PC-3 (cell line): ENCODE measurements at regions not wholly inside any gene's neighbourhood (a gene's known extent, or its start where the extent isn't known, plus 50 kb on each side); places are given as distances from the start of the nearest gene placed in this dataset.

Source experiments
- EZH2 ChIP-seq: fragments of 300-600 bp; sonication (generic); IDR thresholded peaks from one replicate; pipeline ENCODE4 v1.6.1; 2017; ENCODE audit warnings: antibody characterized with exemption, mild to moderate bottlenecking, low read length; ENCODE audit not compliant: unreplicated experiment
- EZH2phosphoT487 ChIP-seq: fragments of 300-600 bp; sonication (generic); IDR thresholded peaks from 2 replicates; pipeline ENCODE4 v1.6.1; 2018; ENCODE audit warnings: mild to moderate bottlenecking, antibody characterized with exemption, low read length, borderline replicate concordance
- TF ChIP-seq, protein P1 (sequence below): fragments of 300-600 bp; sonication (generic); conservative IDR thresholded peaks from 2 replicates; pipeline ENCODE4 v1.5.1; 2017; ENCODE audit warnings: antibody characterized with exemption, low read depth, mild to moderate bottlenecking, low read length

DNA sequence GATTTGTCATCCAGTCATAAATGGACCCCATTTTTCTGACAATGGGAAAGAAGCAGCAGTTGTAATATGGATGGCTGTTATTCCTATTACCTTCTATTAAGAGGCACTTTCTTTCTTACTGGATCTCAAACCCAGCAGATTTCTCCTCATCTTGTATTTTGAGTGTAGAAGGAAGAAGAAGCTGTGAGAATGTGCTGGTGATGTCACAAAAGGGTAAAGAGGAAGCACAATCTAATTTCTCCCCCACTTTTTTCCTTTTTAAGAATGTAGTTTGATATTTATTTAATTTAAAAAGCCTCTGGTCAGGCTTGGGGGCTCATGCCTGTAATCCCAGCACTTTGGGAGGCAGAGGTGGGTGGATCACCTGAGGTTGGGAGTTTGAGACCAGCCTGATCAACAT lies 100.0 kb upstream of the JARID2 start:
- TF ChIP-seq, protein P1, sequence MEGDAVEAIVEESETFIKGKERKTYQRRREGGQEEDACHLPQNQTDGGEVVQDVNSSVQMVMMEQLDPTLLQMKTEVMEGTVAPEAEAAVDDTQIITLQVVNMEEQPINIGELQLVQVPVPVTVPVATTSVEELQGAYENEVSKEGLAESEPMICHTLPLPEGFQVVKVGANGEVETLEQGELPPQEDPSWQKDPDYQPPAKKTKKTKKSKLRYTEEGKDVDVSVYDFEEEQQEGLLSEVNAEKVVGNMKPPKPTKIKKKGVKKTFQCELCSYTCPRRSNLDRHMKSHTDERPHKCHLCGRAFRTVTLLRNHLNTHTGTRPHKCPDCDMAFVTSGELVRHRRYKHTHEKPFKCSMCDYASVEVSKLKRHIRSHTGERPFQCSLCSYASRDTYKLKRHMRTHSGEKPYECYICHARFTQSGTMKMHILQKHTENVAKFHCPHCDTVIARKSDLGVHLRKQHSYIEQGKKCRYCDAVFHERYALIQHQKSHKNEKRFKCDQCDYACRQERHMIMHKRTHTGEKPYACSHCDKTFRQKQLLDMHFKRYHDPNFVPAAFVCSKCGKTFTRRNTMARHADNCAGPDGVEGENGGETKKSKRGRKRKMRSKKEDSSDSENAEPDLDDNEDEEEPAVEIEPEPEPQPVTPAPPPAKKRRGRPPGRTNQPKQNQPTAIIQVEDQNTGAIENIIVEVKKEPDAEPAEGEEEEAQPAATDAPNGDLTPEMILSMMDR = no peak
- TF ChIP-seq EZH2 (no peak), EZH2phosphoT487 (no peak)
